ENCODE measurements at regions not wholly inside any gene's neighbourhood (a gene's known extent, or its start where the extent isn't known, plus 50 kb on each side); places are given as distances from the start of the nearest gene placed in this dataset.

DNA sequence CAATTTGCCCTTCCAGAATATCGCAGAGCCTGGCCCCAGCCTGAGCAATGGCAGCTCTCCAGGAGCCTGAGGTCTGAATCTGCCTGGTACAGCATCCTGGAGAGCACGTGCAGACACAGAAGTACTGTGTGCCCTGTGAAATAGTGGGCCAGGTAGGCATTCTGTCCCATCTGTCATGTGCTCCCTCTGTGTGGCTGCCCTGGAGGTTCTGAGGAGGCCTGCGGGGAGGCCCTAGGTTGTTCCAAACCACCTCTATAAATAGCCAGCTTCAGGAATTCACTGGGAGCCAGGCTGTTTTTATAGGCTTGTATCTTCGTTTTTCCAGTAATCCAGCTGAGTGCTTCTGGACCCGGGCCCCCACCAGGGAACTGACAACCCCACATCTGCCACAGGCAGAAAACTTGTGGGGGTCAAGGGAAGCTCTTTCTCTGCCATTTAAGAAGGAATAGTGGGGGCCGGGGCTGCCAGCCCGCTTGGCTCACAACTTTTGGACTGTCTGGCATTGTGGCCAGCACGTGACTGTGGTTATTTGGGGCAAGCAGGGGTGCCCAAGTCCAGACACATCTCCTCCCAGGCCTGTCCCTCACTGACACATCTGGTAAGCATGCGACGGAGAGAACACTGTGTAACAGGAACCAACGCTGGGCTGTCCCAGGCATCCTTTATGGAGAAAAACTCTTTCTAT lies 356.3 kb upstream of the TNRC6C start:
- Histone ChIP-seq H3K4me2 (no peak overlapping the region), H3K9me2 (ENCODE audit: insufficient read depth) (no peaks in the 10 kb centered on the region), H3K4me3 (no peak overlapping the region), H3K4me1 (replicated peaks; ENCODE audit: insufficient read depth) (no peaks in the 10 kb centered on the region), H3K36me3 (ENCODE audit: low read depth) (no peaks in the 10 kb centered on the region), H3F3A (ENCODE audit: insufficient read depth, low read depth) (no peaks in the 10 kb centered on the region), H4K20me1 (ENCODE audit: insufficient read depth) (no peaks in the 10 kb centered on the region), H3K79me2 (ENCODE audit: low read depth) (no peaks in the 10 kb centered on the region), H3K9me3 (ENCODE audit: insufficient read depth, low read depth) (no peaks in the 10 kb centered on the region), H2AFZ (no peak overlapping the region), H3K27me3 (ENCODE audit: insufficient read depth, low read depth) (peaks cover 90% of the 10 kb centered on the region), H3K27ac (no peak overlapping the region)
- BruUV-seq (replicated peaks) = no TSS peak
- TF ChIP-seq EZH2 (IDR thresholded peaks at IDR 0.05; ENCODE audit: low read depth) = no peak
- TF ChIP-seq, protein P1, sequence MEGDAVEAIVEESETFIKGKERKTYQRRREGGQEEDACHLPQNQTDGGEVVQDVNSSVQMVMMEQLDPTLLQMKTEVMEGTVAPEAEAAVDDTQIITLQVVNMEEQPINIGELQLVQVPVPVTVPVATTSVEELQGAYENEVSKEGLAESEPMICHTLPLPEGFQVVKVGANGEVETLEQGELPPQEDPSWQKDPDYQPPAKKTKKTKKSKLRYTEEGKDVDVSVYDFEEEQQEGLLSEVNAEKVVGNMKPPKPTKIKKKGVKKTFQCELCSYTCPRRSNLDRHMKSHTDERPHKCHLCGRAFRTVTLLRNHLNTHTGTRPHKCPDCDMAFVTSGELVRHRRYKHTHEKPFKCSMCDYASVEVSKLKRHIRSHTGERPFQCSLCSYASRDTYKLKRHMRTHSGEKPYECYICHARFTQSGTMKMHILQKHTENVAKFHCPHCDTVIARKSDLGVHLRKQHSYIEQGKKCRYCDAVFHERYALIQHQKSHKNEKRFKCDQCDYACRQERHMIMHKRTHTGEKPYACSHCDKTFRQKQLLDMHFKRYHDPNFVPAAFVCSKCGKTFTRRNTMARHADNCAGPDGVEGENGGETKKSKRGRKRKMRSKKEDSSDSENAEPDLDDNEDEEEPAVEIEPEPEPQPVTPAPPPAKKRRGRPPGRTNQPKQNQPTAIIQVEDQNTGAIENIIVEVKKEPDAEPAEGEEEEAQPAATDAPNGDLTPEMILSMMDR (conservative IDR thresholded peaks at IDR 0.05) = no peak
- intact Hi-C loops (cut with micrococcal nuclease; ENCODE audit: unreplicated experiment) = no loop called here
- DNase-seq = no peak
- CTCF ChIA-PET = no interaction called here
- POLR2A ChIA-PET (ENCODE audit: unreplicated experiment) = no interaction called here

DNA sequence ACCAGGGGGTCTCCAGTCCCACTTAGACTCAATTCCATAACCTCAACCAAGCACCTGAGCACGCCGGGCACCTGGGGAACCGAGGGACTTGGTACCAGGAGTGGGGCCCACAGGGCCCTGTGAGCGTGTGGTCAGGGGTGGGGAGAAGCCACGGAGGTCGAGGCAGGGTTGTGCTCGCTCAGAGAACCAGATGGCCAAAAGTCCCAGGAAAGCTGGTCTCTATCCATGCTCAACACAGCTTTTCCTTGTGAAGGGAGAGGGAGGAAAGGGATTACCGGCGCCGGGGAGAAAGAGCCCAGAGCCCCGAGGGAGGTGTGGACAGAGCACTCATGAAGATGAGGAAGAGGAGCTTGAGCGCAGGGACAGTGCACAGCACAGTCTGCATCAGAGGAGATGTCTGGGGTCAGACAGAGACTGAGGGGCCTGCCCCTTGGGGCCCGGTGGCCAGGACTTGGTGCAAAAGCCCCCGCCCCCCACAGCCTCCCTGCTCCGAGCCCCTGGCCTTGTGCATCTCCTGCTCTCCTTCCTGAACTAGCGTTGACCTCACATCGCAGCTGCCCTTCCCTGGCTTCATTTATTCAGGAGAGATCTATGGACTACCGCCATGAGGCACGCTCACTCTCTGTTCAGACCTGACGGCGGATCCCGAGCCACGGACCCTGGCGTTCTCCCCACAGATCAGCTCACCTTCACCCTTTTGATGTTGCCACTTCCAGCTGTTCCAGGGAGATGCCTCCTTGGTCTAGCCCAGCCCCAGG lies 355.4 kb upstream of the TNRC6C start:
- intact Hi-C loops (cut with micrococcal nuclease; ENCODE audit: unreplicated experiment) = no loop called here
- no peaks in the 10 kb centered on the region for H3K36me3 ChIP-seq (ENCODE audit: low read depth)
- POLR2A ChIA-PET (ENCODE audit: unreplicated experiment) = no interaction called here
- CTCF ChIA-PET = no interaction called here
- TF ChIP-seq EZH2 (IDR thresholded peaks at IDR 0.05; ENCODE audit: low read depth) = no peak
- TF ChIP-seq, protein P1 (conservative IDR thresholded peaks at IDR 0.05) = no peak
- no peaks in the 10 kb centered on the region for H3F3A ChIP-seq (ENCODE audit: insufficient read depth, low read depth)
- BruUV-seq (replicated peaks) = no TSS peak
- H3K9me2 ChIP-seq (ENCODE audit: insufficient read depth) = no peaks in the 10 kb centered on the region
- H2AFZ ChIP-seq = no peak overlapping the region
- no peak for DNase-seq
- no peaks in the 10 kb centered on the region for H3K9me3 ChIP-seq (ENCODE audit: insufficient read depth, low read depth)
- no peak overlapping the region for H3K4me2 ChIP-seq
- no peak overlapping the region for H3K27ac ChIP-seq
- no peaks in the 10 kb centered on the region for H3K4me1 ChIP-seq (replicated peaks; ENCODE audit: insufficient read depth)
- no peaks in the 10 kb centered on the region for H4K20me1 ChIP-seq (ENCODE audit: insufficient read depth)
- peaks cover 90% of the 10 kb centered on the region for H3K27me3 ChIP-seq (ENCODE audit: insufficient read depth, low read depth)
- H3K4me3 ChIP-seq = no peak overlapping the region
- H3K79me2 ChIP-seq (ENCODE audit: low read depth) = no peaks in the 10 kb centered on the region

DNA sequence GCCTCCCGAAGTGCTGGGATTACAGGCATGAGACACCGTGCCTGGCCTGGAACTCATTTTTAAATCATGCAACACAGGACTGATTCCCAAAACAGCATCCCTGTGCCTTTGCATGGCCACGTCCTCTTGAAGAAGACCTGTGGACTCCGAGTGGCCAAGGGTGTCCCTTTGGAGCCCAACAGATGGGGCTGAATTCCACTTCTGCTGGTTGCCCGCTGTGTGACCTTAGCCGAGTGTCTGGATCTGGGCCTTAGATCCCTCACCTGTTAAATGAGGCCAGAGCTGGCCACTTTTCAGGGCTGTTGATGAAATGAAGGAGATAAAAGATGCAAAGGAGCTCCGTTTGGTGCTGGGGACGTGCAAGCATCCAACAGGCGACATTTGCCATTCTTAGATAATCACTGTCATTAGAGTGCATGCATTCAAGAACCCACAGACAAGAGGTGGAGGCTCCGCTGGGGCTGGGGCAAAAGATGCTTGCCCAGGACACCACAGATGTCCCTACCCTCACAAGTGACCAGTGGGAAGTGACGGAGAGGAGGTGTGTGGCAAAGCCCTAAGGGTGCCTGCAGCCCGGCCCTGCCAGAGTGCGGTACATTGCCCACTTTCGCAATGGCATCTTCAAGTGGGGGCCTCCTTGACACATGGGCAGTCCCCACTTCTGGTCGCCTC lies 354.1 kb upstream of the TNRC6C start:
- H4K20me1 ChIP-seq (ENCODE audit: insufficient read depth) = no peaks in the 10 kb centered on the region
- DNase-seq = no peak
- no peak overlapping the region for H3K27ac ChIP-seq
- POLR2A ChIA-PET (ENCODE audit: unreplicated experiment) = no interaction called here
- no peaks in the 10 kb centered on the region for H3K9me3 ChIP-seq (ENCODE audit: insufficient read depth, low read depth)
- no peak overlapping the region for H3K4me2 ChIP-seq
- H3K4me1 ChIP-seq (replicated peaks; ENCODE audit: insufficient read depth) = no peaks in the 10 kb centered on the region
- no peak overlapping the region for H3K4me3 ChIP-seq
- H3K27me3 ChIP-seq (ENCODE audit: insufficient read depth, low read depth) = peaks cover 96% of the 10 kb centered on the region
- BruUV-seq (replicated peaks) = no TSS peak
- H3K79me2 ChIP-seq (ENCODE audit: low read depth) = no peaks in the 10 kb centered on the region
- no peak overlapping the region for H2AFZ ChIP-seq
- TF ChIP-seq EZH2 (IDR thresholded peaks at IDR 0.05; ENCODE audit: low read depth) = no peak
- TF ChIP-seq, protein P1 (conservative IDR thresholded peaks at IDR 0.05) = no peak
- no peaks in the 10 kb centered on the region for H3K9me2 ChIP-seq (ENCODE audit: insufficient read depth)
- H3K36me3 ChIP-seq (ENCODE audit: low read depth) = no peaks in the 10 kb centered on the region
- CTCF ChIA-PET = no interaction called here
- no peaks in the 10 kb centered on the region for H3F3A ChIP-seq (ENCODE audit: insufficient read depth, low read depth)
- intact Hi-C loops (cut with micrococcal nuclease; ENCODE audit: unreplicated experiment) = no loop called here
